Stomach smooth muscle (tissue), 2 donors: ENCODE measurements at regions not wholly inside any gene's neighbourhood (a gene's known extent, or its start where the extent isn't known, plus 50 kb on each side); places are given as distances from the start of the nearest gene placed in this dataset.
"Not testable (repeated sequence)": the region's sequence is repeated elsewhere in the genome, so short reads cannot be mapped to it uniquely, and the experiment has no call there.

Experiments used
- H3K27ac ChIP-seq: one replicate; pipeline ENCODE4 v1.7.0; 2013; ENCODE audit warnings: mild to moderate bottlenecking, low read length, inconsistent platforms
- H3K27me3 ChIP-seq, 2 donors: one replicate each; pipeline ENCODE4 v1.7.0; 2013; ENCODE audit warnings: low read length in 2 of 2; ENCODE audit not compliant: insufficient read depth in 2 of 2, control insufficient read depth in 1 of 2
- H3K36me3 ChIP-seq, 2 donors: one replicate each; pipeline ENCODE4 v1.7.0; 2013; ENCODE audit warnings: low read length in 2 of 2; ENCODE audit not compliant: control insufficient read depth in 2 of 2, insufficient read depth in 2 of 2
- H3K4me1 ChIP-seq: one replicate; pipeline ENCODE4 v1.7.0; 2013; ENCODE audit warnings: low read length; ENCODE audit not compliant: control insufficient read depth, insufficient read depth
- H3K4me3 ChIP-seq, 2 donors: one replicate each; pipeline ENCODE4 v1.7.0; 2013; ENCODE audit warnings: low read length in 2 of 2
- H3K9ac ChIP-seq, 2 donors: one replicate each; pipeline ENCODE4 v1.7.0; 2013; ENCODE audit warnings: low read length in 2 of 2, mild to moderate bottlenecking in 1 of 2
- H3K9me3 ChIP-seq, 2 donors: one replicate each; pipeline ENCODE4 v1.7.0; 2013; ENCODE audit warnings: low read length in 2 of 2; ENCODE audit not compliant: control insufficient read depth in 2 of 2
- donor health status: healthy.
- donor health status: Pancreatic carcinoma.

DNA sequence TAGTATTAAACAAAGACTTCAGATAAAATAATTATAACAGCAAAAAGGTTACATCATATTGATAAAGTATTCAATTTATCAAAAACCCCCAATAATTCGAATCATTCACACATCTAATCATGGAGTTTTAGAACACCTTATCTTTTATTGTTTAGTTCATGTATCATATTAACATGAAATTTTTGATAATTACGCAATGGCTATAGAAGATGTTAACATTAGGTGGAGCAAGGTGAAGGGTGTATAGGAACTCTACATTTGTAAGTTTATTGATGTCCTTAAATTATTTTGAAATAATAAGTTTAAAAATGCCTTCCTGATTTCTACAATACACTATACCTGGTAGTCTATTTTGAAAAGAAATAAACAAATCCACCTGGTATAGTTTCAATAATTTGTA, 696.5 kb upstream of the BCHE start:
- Histone ChIP-seq H3K4me3 (no peak overlapping the region), H3K27ac (no peak overlapping the region), H3K27me3 (no peaks in the 10 kb centered on the region), H3K4me1 (no peaks in the 10 kb centered on the region), H3K9ac (no peak overlapping the region), H3K9me3 (peaks cover 0 to 6% of the 10 kb centered on the region in 2 donors), H3K36me3 (no peaks in the 10 kb centered on the region)

- Histone ChIP-seq H3K27me3 (no peaks in the 10 kb centered on the region), H3K27ac (no peak overlapping the region), H3K4me1 (no peaks in the 10 kb centered on the region), H3K36me3 (no peaks in the 10 kb centered on the region), H3K9ac (no peak overlapping the region), H3K9me3 (peaks cover 0 to 6% of the 10 kb centered on the region in 2 donors), H3K4me3 (no peak overlapping the region)
Measured at GRCh38 chr3:166531730-166532129, 694.5 kb upstream of the BCHE start.

GRCh38 chr3:166527325-166527724, 690.1 kb upstream of the BCHE start:
- Histone ChIP-seq H3K9me3 (peaks cover 0 to 6% of the 10 kb centered on the region in 2 donors), H3K4me1 (no peaks in the 10 kb centered on the region), H3K4me3 (no peak overlapping the region), H3K9ac (no peak overlapping the region), H3K36me3 (no peaks in the 10 kb centered on the region), H3K27me3 (no peaks in the 10 kb centered on the region), H3K27ac (no peak overlapping the region)

- Histone ChIP-seq H3K27ac (no peak overlapping the region), H3K36me3 (no peaks in the 10 kb centered on the region), H3K9me3 (peaks cover 0 to 4% of the 10 kb centered on the region in 2 donors), H3K27me3 (no peaks in the 10 kb centered on the region), H3K9ac (no peak overlapping the region), H3K4me1 (no peaks in the 10 kb centered on the region), H3K4me3 (peak overlapping the region in 1 of 2 donors; percentile 24)
Measured at GRCh38 chr3:166526881-166527280, 689.7 kb upstream of the BCHE start.

DNA sequence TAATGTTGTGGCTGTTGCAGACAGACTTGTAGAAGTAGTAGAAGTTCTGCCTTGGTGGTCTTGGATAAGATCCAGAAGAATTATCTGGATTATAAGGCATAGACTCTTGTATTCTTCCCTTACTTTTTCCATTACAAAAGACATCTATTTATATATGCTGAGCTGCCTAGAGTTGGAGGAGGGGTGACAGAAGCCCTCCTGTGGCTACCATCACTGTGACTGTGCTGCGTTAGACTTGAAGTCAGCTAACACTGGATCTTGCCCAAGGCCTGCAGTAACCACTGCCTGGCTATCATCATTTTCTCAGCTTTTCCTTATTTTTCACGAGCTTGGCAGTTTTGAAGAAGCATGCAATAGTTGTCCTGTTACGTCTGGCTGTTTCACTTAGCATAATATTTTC, 684.8 kb upstream of the BCHE start:
- H3K4me1 ChIP-seq, result no peaks in the 10 kb centered on the region

DNA sequence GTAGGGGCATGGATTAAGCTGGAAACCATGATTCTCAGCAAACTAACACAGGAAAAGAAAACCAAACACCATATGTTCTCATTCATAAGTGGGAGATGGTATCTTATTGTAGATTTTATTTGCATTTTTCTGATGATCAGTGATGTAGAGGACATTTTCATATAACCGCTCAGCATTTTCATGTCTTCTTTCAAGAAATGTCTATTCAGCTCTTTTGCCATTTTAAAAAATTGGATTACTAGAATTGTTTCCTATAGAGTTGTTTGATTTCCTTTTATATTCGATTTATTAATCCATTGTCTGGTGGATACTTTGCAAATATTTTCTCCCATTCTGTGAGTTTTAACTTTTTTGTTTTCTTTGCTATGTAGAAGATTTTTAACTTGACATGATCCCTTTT, 682.2 kb upstream of the BCHE start:
- no peaks in the 10 kb centered on the region for H3K9me3 ChIP-seq
- no peaks in the 10 kb centered on the region for H3K4me1 ChIP-seq
- no peaks in the 10 kb centered on the region for H3K27me3 ChIP-seq
- no peak overlapping the region for H3K4me3 ChIP-seq
- H3K9ac ChIP-seq, result no peak overlapping the region
- no peaks in the 10 kb centered on the region for H3K36me3 ChIP-seq
- no peak overlapping the region for H3K27ac ChIP-seq

More for the DNA sequence above, 684.8 kb upstream of the BCHE start:
- Histone ChIP-seq H3K9ac (no peak overlapping the region), H3K4me3 (no peak overlapping the region), H3K9me3 (no peaks in the 10 kb centered on the region), H3K27me3 (no peaks in the 10 kb centered on the region), H3K27ac (no peak overlapping the region), H3K36me3 (no peaks in the 10 kb centered on the region)

- Histone ChIP-seq H3K27ac (no peak overlapping the region), H3K27me3 (no peaks in the 10 kb centered on the region), H3K36me3 (no peaks in the 10 kb centered on the region), H3K9ac (no peak overlapping the region), H3K9me3 (no peaks in the 10 kb centered on the region), H3K4me1 (no peaks in the 10 kb centered on the region), H3K4me3 (no peak overlapping the region)
Measured at GRCh38 chr3:166518040-166518439, 680.8 kb upstream of the BCHE start.

DNA sequence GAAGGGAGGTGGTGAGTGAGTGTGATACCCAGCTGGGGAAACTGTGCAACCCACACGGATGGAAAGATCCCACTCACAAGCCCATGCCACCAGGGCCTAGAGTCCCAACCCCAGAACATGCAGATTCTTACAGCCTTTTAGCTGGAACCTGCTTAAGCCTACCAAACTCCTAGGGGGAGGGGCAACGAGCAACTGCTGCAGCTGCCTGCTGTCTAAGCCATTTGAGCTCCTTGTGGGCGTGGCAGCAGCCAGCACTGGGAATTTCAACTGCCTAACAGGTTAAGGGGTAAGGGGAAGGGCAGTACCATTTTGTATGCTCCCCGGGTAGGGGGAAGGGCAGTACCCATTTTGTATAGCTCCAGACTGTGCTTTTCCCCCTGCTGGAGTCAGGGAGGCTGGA, 673.2 kb upstream of the BCHE start:
- no peaks in the 10 kb centered on the region for H3K4me1 ChIP-seq
- H3K27ac ChIP-seq, result no peak overlapping the region
- no peaks in the 10 kb centered on the region for H3K9me3 ChIP-seq
- no peak overlapping the region for H3K4me3 ChIP-seq
- H3K9ac ChIP-seq, result no peak overlapping the region
- H3K27me3 ChIP-seq, result no peaks in the 10 kb centered on the region
- H3K36me3 ChIP-seq, result no peaks in the 10 kb centered on the region

DNA sequence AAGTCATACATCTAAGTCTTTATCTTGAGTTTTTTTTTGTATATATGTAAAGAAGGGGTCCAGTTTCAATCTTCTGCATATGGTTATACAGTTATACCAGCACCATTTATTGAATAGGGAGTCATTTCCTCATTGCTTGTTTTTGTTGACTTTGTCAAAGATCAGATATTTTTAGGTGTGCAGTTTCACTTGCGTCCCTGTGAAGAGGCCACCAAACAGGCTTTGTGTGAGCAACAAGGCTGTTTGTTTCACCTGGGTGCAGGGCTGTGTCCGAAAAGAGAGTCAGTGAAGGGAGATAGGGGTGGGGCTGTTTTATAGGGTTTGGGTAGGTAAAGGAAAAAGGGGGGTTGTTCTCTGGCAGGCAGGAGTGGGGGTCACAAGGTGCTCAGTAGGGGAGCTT, 663.2 kb upstream of the BCHE start:
- not testable (repeated sequence) for H3K4me3 ChIP-seq, H3K9ac ChIP-seq, H3K9me3 ChIP-seq, H3K4me1 ChIP-seq, H3K36me3 ChIP-seq, H3K27ac ChIP-seq, H3K27me3 ChIP-seq

GRCh38 chr3:166499636-166500035, 662.4 kb upstream of the BCHE start:
- no peak overlapping the region for H3K4me3 ChIP-seq
- no peaks in the 10 kb centered on the region for H3K9me3 ChIP-seq
- H3K4me1 ChIP-seq, result no peaks in the 10 kb centered on the region
- H3K27me3 ChIP-seq, result no peaks in the 10 kb centered on the region
- no peak overlapping the region for H3K9ac ChIP-seq
- no peak overlapping the region for H3K27ac ChIP-seq
- no peaks in the 10 kb centered on the region for H3K36me3 ChIP-seq

DNA sequence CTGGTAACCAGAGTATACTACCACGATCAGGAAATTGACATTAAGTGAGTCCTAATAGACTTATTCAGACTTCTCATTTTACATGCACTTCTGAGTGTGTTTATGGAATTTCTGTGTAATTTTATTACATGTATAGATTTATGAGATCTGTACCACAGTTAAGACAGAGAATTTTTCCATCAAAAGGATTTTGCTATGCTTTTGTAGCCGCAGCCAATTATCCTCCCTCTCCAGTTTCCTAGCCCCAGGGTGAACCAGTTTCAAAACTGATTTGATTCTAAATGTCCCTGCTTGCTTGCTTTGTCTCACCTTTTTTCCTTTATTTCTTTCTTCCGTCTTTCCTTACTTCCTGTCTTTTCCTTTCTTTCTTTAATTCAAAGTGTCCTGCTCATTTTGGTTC, 661.2 kb upstream of the BCHE start:
- Histone ChIP-seq H3K27me3 (no peaks in the 10 kb centered on the region), H3K9ac (no peak overlapping the region), H3K4me1 (no peaks in the 10 kb centered on the region), H3K27ac (no peak overlapping the region), H3K4me3 (no peak overlapping the region), H3K9me3 (no peaks in the 10 kb centered on the region), H3K36me3 (no peaks in the 10 kb centered on the region)

GRCh38 chr3:166489826-166490225, 652.6 kb upstream of the BCHE start:
- Histone ChIP-seq H3K4me3 (no peak overlapping the region), H3K9me3 (no peaks in the 10 kb centered on the region), H3K27me3 (no peaks in the 10 kb centered on the region), H3K36me3 (no peaks in the 10 kb centered on the region), H3K4me1 (no peaks in the 10 kb centered on the region), H3K9ac (no peak overlapping the region), H3K27ac (no peak overlapping the region)
